ENCODE measurements at regions not wholly inside any gene's neighbourhood (a gene's known extent, or its start where the extent isn't known, plus 50 kb on each side); places are given as distances from the start of the nearest gene placed in this dataset.

DNA sequence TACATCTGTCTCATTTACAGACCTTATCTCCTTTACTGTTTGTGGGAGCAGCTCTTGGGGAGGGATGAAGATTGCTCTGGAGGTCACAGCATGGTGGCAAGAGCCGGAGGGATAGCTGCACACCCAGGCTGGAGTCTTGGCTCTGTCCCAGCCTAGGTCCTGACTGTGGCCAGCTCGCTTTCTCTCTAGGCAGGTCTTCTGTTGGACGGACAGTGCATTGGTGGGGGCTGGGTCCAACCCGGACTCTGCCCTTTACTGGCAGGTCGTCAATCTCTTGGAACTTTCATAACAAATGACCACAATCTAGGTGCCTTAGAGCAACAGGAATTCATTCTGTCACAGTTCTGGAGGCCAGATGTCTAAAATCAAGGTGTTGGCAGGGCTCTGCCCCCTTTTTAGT lies 319.8 kb upstream of the C1orf174 start:
- Histone ChIP-seq H3K4me3 (no peak overlapping the region), H3K36me3 (no peaks in the 10 kb centered on the region), H3K9me3 (peaks cover 0 to 13% (median 5%) of the 10 kb centered on the region in 4 donors), H3K27ac (no peak overlapping the region), H3K27me3 (peaks cover 0 to 33% (median 0%) of the 10 kb centered on the region in 3 donors), H3K4me1 (no peaks in the 10 kb centered on the region)
- intact Hi-C loops (cut with DNase I; ENCODE audit: low total_unique reads), result no loop called here
- TF ChIP-seq POLR2A (IDR thresholded peaks at IDR 0.05) (no peak), EP300 (IDR thresholded peaks at IDR 0.05) (no peak), POLR2AphosphoS5 (IDR thresholded peaks at IDR 0.05) (no peak)
- TF ChIP-seq, protein P1, sequence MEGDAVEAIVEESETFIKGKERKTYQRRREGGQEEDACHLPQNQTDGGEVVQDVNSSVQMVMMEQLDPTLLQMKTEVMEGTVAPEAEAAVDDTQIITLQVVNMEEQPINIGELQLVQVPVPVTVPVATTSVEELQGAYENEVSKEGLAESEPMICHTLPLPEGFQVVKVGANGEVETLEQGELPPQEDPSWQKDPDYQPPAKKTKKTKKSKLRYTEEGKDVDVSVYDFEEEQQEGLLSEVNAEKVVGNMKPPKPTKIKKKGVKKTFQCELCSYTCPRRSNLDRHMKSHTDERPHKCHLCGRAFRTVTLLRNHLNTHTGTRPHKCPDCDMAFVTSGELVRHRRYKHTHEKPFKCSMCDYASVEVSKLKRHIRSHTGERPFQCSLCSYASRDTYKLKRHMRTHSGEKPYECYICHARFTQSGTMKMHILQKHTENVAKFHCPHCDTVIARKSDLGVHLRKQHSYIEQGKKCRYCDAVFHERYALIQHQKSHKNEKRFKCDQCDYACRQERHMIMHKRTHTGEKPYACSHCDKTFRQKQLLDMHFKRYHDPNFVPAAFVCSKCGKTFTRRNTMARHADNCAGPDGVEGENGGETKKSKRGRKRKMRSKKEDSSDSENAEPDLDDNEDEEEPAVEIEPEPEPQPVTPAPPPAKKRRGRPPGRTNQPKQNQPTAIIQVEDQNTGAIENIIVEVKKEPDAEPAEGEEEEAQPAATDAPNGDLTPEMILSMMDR (IDR thresholded peaks at IDR 0.05), result no peak
- WGBS, 5 donors, result 64 to 100% (median 68%) methylated on average over 2 to 5 of the region's 5 CpGs
- DNase-seq, result no peak

DNA sequence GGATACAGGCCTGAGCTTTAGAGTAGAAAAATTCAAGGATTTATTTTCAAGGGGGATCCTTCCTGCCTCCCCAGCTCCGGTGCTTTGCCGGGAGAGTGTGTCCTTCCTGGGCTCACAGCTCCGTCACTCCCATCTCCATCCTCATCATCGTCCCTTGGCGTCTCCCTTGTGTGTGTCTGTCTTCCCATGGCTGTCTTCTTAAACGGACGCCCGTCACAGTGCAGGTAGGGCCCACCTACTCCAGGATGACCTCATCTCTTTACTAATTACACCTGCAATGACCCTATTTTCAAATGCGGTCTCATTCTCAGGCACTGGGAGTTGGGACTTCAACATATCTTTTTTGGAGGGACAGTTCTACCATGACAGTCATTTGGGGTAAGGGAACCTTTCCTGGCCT lies 320.3 kb upstream of the C1orf174 start:
- no peak overlapping the region for H3K4me3 ChIP-seq
- H3K9me3 ChIP-seq, result peaks cover 0 to 13% (median 5%) of the 10 kb centered on the region in 4 donors
- WGBS, 5 donors, result 70 to 83% (median 71%) methylated on average over 9 of the region's 9 CpGs
- no peak overlapping the region for H3K27ac ChIP-seq
- H3K36me3 ChIP-seq, result no peaks in the 10 kb centered on the region
- no peak for DNase-seq
- TF ChIP-seq EP300 (IDR thresholded peaks at IDR 0.05) (no peak), POLR2AphosphoS5 (IDR thresholded peaks at IDR 0.05) (no peak), POLR2A (IDR thresholded peaks at IDR 0.05) (no peak)
- TF ChIP-seq, protein P1 (IDR thresholded peaks at IDR 0.05), result no peak
- intact Hi-C loops (cut with DNase I; ENCODE audit: low total_unique reads), result no loop called here
- no peaks in the 10 kb centered on the region for H3K4me1 ChIP-seq
- H3K27me3 ChIP-seq, result peaks cover 0 to 30% (median 0%) of the 10 kb centered on the region in 3 donors

DNA sequence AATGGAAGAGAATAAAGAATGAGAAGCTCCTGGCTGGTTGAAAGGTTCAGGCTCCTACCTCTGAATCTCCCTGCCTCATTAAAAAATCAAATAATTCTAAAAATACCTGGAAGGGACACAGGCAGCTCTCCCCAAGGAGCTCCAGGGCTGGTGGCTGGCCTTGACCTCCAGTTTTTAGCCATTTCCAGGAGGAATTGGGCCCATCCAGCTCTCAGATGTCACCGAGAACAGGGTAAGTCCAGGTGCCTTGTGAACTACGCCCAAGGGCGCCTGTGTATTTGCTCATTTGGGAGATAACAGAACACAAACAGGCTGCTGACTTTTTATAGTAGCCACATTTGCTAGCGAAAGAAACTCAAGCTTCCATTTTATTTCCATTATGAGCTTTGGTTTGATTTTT lies 321.0 kb upstream of the C1orf174 start:
- Histone ChIP-seq H3K36me3 (no peaks in the 10 kb centered on the region), H3K27me3 (peaks cover 0 to 22% (median 0%) of the 10 kb centered on the region in 3 donors), H3K4me1 (no peaks in the 10 kb centered on the region), H3K9me3 (peaks cover 0 to 13% (median 5%) of the 10 kb centered on the region in 4 donors), H3K4me3 (no peak overlapping the region), H3K27ac (no peak overlapping the region)
- TF ChIP-seq EP300 (IDR thresholded peaks at IDR 0.05) (no peak), POLR2A (IDR thresholded peaks at IDR 0.05) (no peak)
- no peak for DNase-seq
- intact Hi-C loops (cut with DNase I; ENCODE audit: low total_unique reads), result no loop called here
- WGBS, 5 donors, result 57 to 71% (median 69%) methylated on average over 4 of the region's 4 CpGs

GRCh38 chr1:4224684-4225467 lies 324.8 kb upstream of the C1orf174 start:
- Histone ChIP-seq H3K4me1 (no peaks in the 10 kb centered on the region), H3K9me3 (peaks cover 0 to 5% (median 0%) of the 10 kb centered on the region in 4 donors), H3K27ac (no peak overlapping the region), H3K36me3 (no peaks in the 10 kb centered on the region), H3K27me3 (peaks cover 0 to 14% (median 0%) of the 10 kb centered on the region in 3 donors), H3K4me3 (no peak overlapping the region)
- intact Hi-C loops (cut with DNase I; ENCODE audit: low total_unique reads), result no loop called here
- no peak for DNase-seq
- WGBS, 5 donors, result 77 to 84% (median 81%) methylated on average over 18 of the region's 18 CpGs
- TF ChIP-seq POLR2A (IDR thresholded peaks at IDR 0.05), result no peak
- TF ChIP-seq, protein P1 (IDR thresholded peaks at IDR 0.05), result no peak
- TF ChIP-seq POLR2AphosphoS5 (IDR thresholded peaks at IDR 0.05), result no peak
- TF ChIP-seq EP300 (IDR thresholded peaks at IDR 0.05), result no peak

- Histone ChIP-seq H3K36me3 (no peaks in the 10 kb centered on the region), H3K27me3 (peaks cover 0 to 16% (median 0%) of the 10 kb centered on the region in 3 donors), H3K4me3 (no peak overlapping the region), H3K27ac (no peak overlapping the region), H3K9me3 (peaks cover 0 to 15% (median 0%) of the 10 kb centered on the region in 4 donors), H3K4me1 (no peaks in the 10 kb centered on the region)
- DNase-seq, result no peak
- TF ChIP-seq POLR2A (IDR thresholded peaks at IDR 0.05) (no peak), EP300 (IDR thresholded peaks at IDR 0.05) (no peak), POLR2AphosphoS5 (IDR thresholded peaks at IDR 0.05) (no peak)
- TF ChIP-seq, protein P1 (IDR thresholded peaks at IDR 0.05), result no peak
- WGBS, 5 donors, result 66 to 78% (median 74%) methylated on average over 15 of the region's 15 CpGs
- intact Hi-C loops (cut with DNase I; ENCODE audit: low total_unique reads), result no loop called here
Measured at GRCh38 chr1:4227986-4228385, 327.9 kb upstream of the C1orf174 start.
